Panc1 (cell line): ENCODE measurements at regions not wholly inside any gene's neighbourhood (a gene's known extent, or its start where the extent isn't known, plus 50 kb on each side); places are given as distances from the start of the nearest gene placed in this dataset.

Experiments used
- POLR2AphosphoS5 ChIP-seq: IDR thresholded peaks from 2 replicates; pipeline ENCODE4 v1.6.1; 2012; ENCODE audit warnings: mild to moderate bottlenecking, low read depth, low read length, moderate library complexity
- SIN3A ChIP-seq: IDR thresholded peaks from 2 replicates; pipeline ENCODE4 v1.6.1; 2012; ENCODE audit warnings: low read depth, mild to moderate bottlenecking, low read length, moderate library complexity, borderline replicate concordance; ENCODE audit not compliant: insufficient read depth
- TCF7L2 ChIP-seq: IDR thresholded peaks from 2 replicates; pipeline ENCODE4 v1.6.1; 2011; ENCODE audit warnings: mild to moderate bottlenecking, low read depth, low read length, inconsistent platforms
- TF ChIP-seq, protein P1 (sequence below): fragments of 450-650 bp; IDR thresholded peaks from 2 replicates; pipeline ENCODE4 v1.5.1; 2017; ENCODE audit warnings: mild to moderate bottlenecking

DNA sequence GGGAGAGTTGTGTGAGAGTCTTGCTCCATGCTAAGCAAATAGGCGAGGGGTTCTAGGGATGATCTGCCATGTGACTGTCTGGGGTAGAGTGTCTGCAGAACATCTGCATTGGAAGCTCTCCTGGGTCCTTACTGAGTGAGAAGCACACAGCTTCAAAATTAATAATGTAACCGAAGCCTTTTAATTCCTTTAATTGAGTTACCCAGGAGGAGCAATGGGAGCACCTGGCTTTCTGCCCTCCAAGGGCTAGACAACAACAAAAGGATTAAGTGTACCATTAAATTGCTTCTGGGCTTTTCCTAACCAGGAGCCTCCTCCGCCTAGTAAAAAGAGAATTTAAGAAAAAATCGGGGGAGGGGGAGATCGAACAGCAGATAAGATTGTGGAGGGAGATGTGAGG lies 102.0 kb upstream of the TBX20 start:
- TF ChIP-seq, protein P1, sequence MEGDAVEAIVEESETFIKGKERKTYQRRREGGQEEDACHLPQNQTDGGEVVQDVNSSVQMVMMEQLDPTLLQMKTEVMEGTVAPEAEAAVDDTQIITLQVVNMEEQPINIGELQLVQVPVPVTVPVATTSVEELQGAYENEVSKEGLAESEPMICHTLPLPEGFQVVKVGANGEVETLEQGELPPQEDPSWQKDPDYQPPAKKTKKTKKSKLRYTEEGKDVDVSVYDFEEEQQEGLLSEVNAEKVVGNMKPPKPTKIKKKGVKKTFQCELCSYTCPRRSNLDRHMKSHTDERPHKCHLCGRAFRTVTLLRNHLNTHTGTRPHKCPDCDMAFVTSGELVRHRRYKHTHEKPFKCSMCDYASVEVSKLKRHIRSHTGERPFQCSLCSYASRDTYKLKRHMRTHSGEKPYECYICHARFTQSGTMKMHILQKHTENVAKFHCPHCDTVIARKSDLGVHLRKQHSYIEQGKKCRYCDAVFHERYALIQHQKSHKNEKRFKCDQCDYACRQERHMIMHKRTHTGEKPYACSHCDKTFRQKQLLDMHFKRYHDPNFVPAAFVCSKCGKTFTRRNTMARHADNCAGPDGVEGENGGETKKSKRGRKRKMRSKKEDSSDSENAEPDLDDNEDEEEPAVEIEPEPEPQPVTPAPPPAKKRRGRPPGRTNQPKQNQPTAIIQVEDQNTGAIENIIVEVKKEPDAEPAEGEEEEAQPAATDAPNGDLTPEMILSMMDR, result no peak
- no peak for TF ChIP-seq POLR2AphosphoS5
- no peak for TF ChIP-seq SIN3A
- no peak for TF ChIP-seq TCF7L2
